ENCODE measurements at regions not wholly inside any gene's neighbourhood (a gene's known extent, or its start where the extent isn't known, plus 50 kb on each side); places are given as distances from the start of the nearest gene placed in this dataset.

DNA sequence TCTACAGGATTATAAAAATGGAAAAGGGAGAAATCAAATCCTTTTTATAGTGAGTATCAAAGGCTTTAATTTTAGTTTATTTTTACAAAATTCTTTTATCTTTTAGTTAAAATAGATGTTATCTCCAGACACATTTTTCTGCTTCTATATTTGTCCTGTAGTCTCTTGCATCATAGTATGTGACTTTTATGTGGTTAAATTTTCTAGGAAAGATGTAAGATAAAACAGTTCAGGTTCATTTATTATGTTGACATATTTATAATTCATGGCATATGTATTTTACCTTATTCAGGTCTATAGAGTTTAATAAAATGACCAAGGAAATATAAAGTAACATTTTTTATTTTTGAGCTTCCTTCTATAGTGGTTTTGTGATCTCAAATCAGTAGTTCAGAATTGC, 52.7 kb upstream of the PRL start:
- TF ChIP-seq, protein P1, sequence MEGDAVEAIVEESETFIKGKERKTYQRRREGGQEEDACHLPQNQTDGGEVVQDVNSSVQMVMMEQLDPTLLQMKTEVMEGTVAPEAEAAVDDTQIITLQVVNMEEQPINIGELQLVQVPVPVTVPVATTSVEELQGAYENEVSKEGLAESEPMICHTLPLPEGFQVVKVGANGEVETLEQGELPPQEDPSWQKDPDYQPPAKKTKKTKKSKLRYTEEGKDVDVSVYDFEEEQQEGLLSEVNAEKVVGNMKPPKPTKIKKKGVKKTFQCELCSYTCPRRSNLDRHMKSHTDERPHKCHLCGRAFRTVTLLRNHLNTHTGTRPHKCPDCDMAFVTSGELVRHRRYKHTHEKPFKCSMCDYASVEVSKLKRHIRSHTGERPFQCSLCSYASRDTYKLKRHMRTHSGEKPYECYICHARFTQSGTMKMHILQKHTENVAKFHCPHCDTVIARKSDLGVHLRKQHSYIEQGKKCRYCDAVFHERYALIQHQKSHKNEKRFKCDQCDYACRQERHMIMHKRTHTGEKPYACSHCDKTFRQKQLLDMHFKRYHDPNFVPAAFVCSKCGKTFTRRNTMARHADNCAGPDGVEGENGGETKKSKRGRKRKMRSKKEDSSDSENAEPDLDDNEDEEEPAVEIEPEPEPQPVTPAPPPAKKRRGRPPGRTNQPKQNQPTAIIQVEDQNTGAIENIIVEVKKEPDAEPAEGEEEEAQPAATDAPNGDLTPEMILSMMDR (IDR thresholded peaks at IDR 0.05; ENCODE audit: poor library complexity), result no peak
- no peak for TF ChIP-seq EZH2 (IDR thresholded peaks at IDR 0.05; ENCODE audit: borderline replicate concordance)
